SJSA1 (cell line): ENCODE measurements at regions not wholly inside any gene's neighbourhood (a gene's known extent, or its start where the extent isn't known, plus 50 kb on each side); places are given as distances from the start of the nearest gene placed in this dataset.

ENCODE experiments used
- DNase-seq, 2 experiments: peaks; one replicate each; pipeline ENCODE4 v3.0.0-alpha.2; 2015 to 2020; ENCODE audit warnings: low spot score in 2 of 2, low read depth in 1 of 2
- H3K27ac ChIP-seq: fragments of 250-450 bp; sonication (Bioruptor Pico); 2 replicates; pipeline ENCODE4 v1.5.1; 2020; ENCODE audit warnings: mild to moderate bottlenecking, moderate library complexity
- H3K27me3 ChIP-seq: fragments of 250-450 bp; sonication (Bioruptor Pico); replicated peaks from 2 replicates; pipeline ENCODE4 v1.5.1; 2020; ENCODE audit warnings: mild to moderate bottlenecking, moderate library complexity
- H3K36me3 ChIP-seq: fragments of 250-450 bp; sonication (Bioruptor Pico); 2 replicates; pipeline ENCODE4 v1.5.1; 2020; ENCODE audit warnings: mild to moderate bottlenecking
- H3K4me1 ChIP-seq: fragments of 250-450 bp; sonication (Bioruptor Pico); replicated peaks from 2 replicates; pipeline ENCODE4 v1.6.1; 2021; ENCODE audit warnings: mild to moderate bottlenecking
- H3K4me3 ChIP-seq: fragments of 250-450 bp; sonication (Bioruptor Pico); 2 replicates; pipeline ENCODE4 v1.5.1; 2020; ENCODE audit warnings: mild to moderate bottlenecking
- H3K9me3 ChIP-seq: fragments of 250-450 bp; sonication (Bioruptor Pico); replicated peaks from 2 replicates; pipeline ENCODE4 v1.5.1; 2020; ENCODE audit warnings: mild to moderate bottlenecking

DNA sequence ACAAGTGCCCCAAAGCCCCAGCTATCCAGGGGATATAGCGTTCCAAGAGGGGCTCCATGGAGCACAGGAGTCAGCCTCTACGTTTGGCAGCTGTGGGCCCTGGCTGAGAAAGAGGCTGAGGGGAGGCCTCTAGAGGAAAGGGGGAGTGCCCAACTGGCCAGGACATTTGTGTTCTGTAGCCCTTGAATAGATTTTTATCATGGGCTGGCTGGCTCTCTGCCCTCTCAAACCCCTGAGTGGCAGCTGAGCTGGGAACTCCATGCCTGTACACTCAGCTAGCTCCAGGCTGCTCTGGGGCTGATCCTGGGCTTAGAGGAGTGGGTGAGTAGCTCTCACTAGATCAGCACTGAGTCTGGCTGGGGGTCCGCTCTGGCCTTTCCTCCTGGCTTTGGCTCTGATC is 285.0 kb downstream of the ZSWIM6 start:
- Histone ChIP-seq H3K36me3 (no peaks in the 10 kb centered on the region), H3K27me3 (no peaks in the 10 kb centered on the region), H3K4me1 (peaks cover 14% of the 10 kb centered on the region), H3K9me3 (no peaks in the 10 kb centered on the region), H3K4me3 (no peak overlapping the region), H3K27ac (no peak overlapping the region)
- DNase-seq: no peak

DNA sequence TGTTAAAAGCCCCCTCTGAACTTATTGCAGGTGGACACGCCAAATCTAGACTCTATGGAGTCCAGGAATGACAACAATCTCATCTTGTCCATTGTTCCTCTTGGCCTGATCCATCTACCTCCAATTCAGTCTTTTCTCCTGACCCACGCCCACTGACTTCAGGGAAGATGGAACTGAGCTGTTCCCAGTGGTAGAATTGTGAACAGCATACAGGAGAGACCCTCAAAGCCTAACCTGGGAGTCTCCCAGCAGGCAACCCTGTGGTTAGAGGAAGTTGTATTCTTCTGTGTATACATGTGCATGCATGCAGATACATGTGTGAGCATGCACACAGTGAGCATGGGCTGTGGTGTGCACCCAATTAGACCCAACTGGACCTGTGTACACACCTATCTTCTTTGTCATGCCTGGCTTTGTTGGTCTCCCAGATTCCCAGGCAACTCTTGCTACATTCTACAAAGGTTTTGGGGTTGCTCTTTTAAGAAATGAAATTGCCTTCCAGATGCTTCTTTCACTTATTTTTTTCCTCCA is 286.0 kb downstream of the ZSWIM6 start:
- no peaks in the 10 kb centered on the region for H3K27me3 ChIP-seq
- no peak for DNase-seq
- peaks cover 14% of the 10 kb centered on the region for H3K4me1 ChIP-seq
- no peak overlapping the region for H3K27ac ChIP-seq
- no peak overlapping the region for H3K4me3 ChIP-seq
- no peaks in the 10 kb centered on the region for H3K36me3 ChIP-seq
- H3K9me3 ChIP-seq: no peaks in the 10 kb centered on the region

DNA sequence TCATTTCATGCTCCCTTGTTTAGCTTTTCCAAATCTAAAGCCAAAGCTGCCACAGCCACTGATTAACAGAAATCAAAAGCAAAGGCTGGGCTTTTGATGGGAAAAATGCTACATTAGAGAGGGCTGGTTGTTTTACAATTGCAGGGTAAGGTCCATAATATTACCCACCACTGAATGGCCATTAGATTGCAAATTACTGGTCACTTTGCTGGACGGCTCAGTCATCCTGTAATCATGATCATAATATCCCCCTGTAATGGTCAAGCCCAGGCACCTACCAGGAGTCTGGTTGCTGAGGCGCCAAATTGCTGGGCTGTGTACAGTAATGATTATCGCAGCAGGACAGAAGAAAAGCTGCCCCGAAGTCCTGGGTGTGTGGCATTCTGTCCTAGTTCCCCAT is 286.5 kb downstream of the ZSWIM6 start:
- no peak overlapping the region for H3K4me3 ChIP-seq
- no peak for DNase-seq
- H3K27ac ChIP-seq: no peak overlapping the region
- H3K4me1 ChIP-seq: peaks cover 14% of the 10 kb centered on the region
- no peaks in the 10 kb centered on the region for H3K9me3 ChIP-seq
- H3K27me3 ChIP-seq: no peaks in the 10 kb centered on the region
- H3K36me3 ChIP-seq: no peaks in the 10 kb centered on the region

DNA sequence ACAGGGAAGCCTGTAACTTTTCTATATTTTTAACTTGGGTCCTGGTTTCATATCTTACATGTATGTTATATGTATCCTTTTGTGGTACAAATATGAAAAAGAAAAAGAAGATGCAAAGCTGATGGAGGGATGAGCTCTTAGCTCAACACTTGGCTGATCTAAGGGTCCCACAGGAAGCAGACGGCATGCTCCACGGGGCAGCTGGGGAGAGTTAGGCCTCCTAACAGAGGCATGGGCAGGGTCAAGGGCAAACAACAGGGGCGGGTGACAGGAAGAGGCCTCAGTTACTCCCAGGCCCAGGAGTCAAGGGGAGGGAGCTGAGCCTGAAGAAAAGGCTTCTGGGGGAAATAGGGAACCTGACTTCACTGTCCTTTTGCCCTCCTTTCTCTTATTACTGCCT is 287.2 kb downstream of the ZSWIM6 start:
- H3K9me3 ChIP-seq: no peaks in the 10 kb centered on the region
- H3K27me3 ChIP-seq: no peaks in the 10 kb centered on the region
- no peak for DNase-seq
- H3K4me3 ChIP-seq: no peak overlapping the region
- peaks cover 12% of the 10 kb centered on the region for H3K4me1 ChIP-seq
- H3K27ac ChIP-seq: no peak overlapping the region
- H3K36me3 ChIP-seq: no peaks in the 10 kb centered on the region

DNA sequence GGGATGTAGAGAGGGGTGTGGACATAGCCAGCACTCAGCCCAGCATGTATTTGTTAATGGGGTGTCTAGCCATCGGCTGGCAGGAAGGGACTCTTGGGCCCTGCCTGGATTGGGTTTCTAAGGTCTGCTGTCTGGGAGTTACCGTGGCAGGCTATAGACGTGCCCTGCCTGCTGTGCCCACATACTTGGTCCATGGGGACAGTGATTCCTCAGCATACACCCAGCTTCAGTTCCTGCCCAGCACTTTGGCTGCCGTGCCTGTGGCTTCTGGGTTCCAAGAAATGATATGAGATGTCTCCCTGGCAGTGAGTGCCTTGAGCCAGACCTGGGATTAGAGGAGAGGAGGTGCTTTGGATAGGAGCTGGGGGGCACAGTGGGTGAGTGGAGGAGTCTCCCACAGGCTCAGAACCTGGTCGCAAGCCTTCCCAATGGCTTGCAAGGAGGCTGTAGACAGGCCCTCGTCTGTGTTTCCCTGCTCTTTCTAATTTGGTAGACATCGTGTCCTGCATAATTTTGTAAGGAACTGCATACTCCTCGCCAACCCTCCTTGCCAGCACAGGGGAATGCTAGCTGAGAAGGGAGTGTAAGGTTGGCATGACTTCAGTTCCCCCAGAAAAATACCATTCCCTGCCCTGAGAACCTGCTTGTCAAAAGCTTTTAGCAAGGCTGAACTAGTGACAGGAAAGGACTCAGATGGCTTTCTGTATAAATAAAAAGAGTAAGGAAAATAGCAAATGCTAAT is 287.9 kb downstream of the ZSWIM6 start:
- Histone ChIP-seq H3K4me1 (peaks cover 6% of the 10 kb centered on the region), H3K9me3 (no peaks in the 10 kb centered on the region), H3K4me3 (no peak overlapping the region), H3K36me3 (no peaks in the 10 kb centered on the region), H3K27ac (no peak overlapping the region), H3K27me3 (no peaks in the 10 kb centered on the region)
- no peak for DNase-seq

DNA sequence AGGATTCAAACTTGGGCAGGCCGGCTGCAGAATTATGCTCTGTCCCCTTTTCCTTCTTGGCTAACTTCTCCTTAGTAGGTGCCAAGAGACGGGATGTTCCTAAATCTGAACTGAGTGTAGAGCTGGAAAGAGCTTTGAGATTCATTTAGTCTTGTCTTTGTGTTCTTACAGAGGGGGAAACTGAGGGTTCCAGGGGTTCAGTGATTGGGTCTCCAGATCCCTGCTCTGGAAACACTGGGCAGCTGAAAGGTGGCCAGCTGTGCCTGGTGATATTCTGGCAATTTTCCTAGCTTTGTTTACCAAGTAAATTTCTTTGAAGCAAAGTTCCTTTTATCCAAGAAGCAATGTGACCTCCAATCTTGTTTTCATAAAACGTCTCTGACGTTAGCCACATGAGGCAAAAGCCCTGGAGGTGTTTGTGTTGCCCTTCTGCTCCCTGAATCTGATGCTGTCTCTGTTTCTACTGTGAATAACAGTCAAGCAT is 288.7 kb downstream of the ZSWIM6 start:
- Histone ChIP-seq H3K9me3 (no peaks in the 10 kb centered on the region), H3K4me3 (no peak overlapping the region), H3K36me3 (no peaks in the 10 kb centered on the region), H3K27me3 (no peaks in the 10 kb centered on the region), H3K27ac (no peak overlapping the region), H3K4me1 (peaks cover 4% of the 10 kb centered on the region)
- DNase-seq: no peak

DNA sequence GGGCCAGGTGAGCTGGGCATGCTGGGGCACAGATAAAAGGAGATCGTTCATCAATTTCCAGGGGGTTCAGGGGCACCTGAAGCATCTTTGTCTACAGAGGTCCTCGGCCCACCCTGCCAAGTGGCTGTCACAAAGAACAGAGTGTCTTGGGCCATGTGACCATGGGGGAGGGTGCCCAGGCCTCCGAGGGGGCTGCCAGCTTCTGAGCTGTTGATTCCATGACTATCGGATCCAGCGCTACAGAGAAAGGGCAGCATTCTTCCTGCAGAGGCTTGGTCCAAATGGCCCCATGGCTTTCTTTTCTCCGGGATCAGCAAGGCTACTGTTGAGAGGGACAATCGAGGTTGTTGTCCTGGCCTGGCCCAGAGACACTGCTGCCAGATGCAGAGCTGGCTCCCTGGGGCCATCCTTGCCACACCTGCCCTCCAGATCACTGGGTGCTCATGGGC is 289.2 kb downstream of the ZSWIM6 start:
- no peak overlapping the region for H3K4me3 ChIP-seq
- H3K27ac ChIP-seq: no peak overlapping the region
- H3K27me3 ChIP-seq: no peaks in the 10 kb centered on the region
- H3K9me3 ChIP-seq: no peaks in the 10 kb centered on the region
- DNase-seq: no peak
- H3K36me3 ChIP-seq: no peaks in the 10 kb centered on the region
- peaks cover 4% of the 10 kb centered on the region for H3K4me1 ChIP-seq

DNA sequence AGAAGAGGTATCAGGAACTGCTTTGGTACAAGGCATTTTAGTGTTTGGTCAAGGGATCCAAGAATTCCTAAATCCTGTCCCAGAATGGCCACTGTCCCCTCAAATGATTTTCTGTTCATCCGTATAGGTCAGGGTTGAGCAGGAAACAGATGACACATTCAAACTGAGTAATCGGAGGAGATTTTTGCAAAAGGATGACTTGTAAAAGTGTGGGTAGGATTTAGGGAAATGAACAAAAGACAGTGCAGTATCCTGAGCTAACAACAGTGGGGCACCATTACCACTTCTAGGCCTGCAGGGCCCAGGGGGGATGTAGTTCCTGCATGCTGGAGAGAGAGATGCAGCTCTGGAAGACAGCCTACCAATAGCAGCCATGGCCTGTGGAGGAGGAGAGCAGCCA is 290.1 kb downstream of the ZSWIM6 start:
- H3K9me3 ChIP-seq: no peaks in the 10 kb centered on the region
- H3K4me1 ChIP-seq: peaks cover 4% of the 10 kb centered on the region
- no peak overlapping the region for H3K4me3 ChIP-seq
- no peak for DNase-seq
- no peaks in the 10 kb centered on the region for H3K36me3 ChIP-seq
- no peak overlapping the region for H3K27ac ChIP-seq
- no peaks in the 10 kb centered on the region for H3K27me3 ChIP-seq

DNA sequence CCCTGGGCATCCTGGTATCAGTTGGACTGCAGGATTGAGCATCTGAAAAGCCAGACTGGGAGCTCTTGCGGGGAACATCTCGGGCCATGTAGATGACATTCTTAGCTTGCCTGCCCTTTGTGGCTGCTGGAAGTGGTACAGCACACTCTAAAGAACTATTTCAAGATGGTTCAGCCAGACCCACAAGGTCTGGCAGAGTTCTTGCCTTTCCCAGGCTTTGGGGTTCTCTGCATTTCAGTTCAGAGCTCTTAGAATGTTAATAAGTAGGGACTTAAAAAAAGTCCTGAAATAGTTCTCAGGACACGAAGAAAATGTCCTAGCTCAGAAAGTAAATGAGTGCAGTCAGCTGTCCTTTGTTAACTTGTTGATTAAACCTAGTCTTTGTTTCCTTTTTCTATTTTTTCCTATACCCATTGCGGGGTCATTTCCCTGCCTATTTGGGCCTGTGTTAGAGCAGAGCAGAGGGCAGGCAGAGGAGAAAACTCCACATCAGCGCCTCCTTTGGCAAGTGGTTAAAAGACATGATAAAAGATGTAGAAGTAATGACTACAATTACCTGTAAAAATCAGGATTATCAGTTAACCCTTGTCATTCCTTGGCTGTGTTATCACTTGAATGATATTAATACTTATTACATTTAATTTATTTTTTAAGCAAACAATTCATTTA is 291.5 kb downstream of the ZSWIM6 start:
- H3K4me1 ChIP-seq: peaks cover 4% of the 10 kb centered on the region
- H3K36me3 ChIP-seq: no peaks in the 10 kb centered on the region
- H3K9me3 ChIP-seq: no peaks in the 10 kb centered on the region
- no peaks in the 10 kb centered on the region for H3K27me3 ChIP-seq
- H3K27ac ChIP-seq: no peak overlapping the region
- H3K4me3 ChIP-seq: no peak overlapping the region
- DNase-seq: no peak

DNA sequence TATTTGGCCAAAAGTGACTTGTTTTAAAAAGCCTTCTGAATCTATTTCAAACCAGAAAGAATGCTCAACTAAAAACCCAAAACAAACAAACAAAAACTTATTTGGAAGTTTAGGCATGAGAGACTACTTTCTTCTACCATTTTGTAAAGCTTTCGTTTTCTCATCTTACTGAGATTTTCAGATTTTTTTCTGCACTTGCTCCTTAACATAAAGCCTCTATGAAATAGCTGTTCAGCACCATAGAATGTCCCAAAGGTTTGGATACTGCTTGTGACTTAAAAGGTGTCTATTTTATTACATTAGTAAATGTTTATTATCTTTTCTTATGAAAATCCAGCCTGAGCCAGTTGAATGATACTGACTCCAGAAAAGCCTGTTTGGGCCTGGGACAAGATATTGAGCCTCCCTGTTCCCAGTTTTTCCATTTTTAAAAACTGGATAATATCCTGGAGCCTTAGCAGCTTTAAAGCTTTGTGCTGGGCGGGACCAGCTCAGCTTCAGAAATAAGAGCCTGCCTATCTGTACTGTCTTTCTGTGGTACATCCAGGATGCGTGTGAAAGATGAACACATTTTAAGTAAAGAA is 292.6 kb downstream of the ZSWIM6 start:
- Histone ChIP-seq H3K9me3 (no peaks in the 10 kb centered on the region), H3K4me1 (peaks cover 4% of the 10 kb centered on the region)

DNA sequence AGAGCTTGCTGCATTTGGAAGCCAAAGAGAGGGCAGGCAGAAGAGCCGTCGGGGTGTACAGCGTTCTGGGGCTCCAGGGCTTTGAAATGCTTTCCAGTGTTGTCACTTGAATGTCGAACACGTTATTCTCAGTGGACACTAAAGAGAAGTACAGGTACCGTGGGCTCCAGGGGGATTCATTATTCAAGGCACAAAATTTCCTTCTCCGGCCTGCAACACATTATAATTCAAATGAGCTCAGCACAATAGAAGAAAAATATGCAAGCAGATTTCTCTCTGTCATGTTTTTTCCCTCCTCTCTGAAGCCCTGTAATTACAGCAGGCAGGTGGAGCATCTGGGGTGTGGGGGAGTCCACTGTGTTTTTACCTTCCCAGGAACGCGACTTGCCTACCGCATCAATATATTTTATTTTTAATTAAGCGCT is 293.1 kb downstream of the ZSWIM6 start:
- no peaks in the 10 kb centered on the region for H3K27me3 ChIP-seq
- no peaks in the 10 kb centered on the region for H3K9me3 ChIP-seq
- no peak overlapping the region for H3K27ac ChIP-seq
- no peak for DNase-seq
- no peak overlapping the region for H3K4me3 ChIP-seq
- peaks cover 4% of the 10 kb centered on the region for H3K4me1 ChIP-seq
- H3K36me3 ChIP-seq: no peaks in the 10 kb centered on the region

More for the DNA sequence above, 292.6 kb downstream of the ZSWIM6 start:
- no peaks in the 10 kb centered on the region for H3K27me3 ChIP-seq
- no peak for DNase-seq
- no peak overlapping the region for H3K27ac ChIP-seq
- H3K4me3 ChIP-seq: no peak overlapping the region
- no peaks in the 10 kb centered on the region for H3K36me3 ChIP-seq

DNA sequence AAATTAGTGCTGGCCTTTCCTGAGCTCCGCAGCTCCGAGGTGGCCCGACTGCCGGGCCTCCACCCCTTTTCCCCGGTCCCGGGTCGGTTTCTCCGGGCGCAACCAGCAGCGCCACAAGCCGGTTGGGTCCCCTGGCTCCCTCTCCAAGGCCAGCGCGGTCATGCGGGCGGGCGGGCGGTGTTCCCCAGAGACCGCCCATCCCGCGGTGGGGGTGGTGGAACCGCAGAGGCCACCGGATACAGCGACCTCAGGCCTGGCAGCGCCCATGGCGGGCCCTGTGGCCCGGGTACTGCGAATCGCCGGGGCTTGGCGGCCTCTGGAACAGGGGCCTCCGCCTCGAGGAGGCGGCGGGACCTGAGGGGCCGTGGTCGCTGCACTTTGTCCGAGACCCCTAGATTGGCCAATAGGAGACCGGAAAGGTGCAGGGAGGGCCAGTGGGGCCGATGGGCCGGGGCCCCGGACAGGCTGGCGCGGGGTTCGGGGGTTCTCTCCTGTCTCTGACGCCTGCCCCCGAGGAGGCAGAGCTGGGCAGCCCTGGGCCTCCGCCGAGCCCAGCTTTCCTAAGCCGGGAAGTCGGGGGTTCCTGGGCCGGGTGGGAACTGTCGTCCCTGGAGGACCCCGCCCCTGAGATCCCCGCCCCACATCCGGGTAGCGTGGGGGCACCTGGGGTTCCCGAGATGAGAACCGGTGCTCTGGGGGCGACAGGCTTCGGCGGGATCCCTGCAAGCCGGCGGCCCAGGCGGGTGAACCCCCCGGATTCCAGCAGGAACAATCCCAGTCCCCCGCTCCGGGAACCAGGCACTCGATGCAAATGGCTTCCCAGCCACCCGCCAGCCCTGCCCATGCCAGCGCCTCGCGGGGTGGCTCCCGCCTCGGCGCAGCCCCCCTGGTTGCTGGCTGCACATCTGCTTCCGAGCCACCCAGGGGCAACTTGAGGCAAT is 293.9 kb downstream of the ZSWIM6 start:
- no peaks in the 10 kb centered on the region for H3K9me3 ChIP-seq
- H3K36me3 ChIP-seq: no peaks in the 10 kb centered on the region
- no peaks in the 10 kb centered on the region for H3K27me3 ChIP-seq
- peaks cover 4% of the 10 kb centered on the region for H3K4me1 ChIP-seq
- H3K4me3 ChIP-seq: no peak overlapping the region
- DNase-seq: no peak
- no peak overlapping the region for H3K27ac ChIP-seq

DNA sequence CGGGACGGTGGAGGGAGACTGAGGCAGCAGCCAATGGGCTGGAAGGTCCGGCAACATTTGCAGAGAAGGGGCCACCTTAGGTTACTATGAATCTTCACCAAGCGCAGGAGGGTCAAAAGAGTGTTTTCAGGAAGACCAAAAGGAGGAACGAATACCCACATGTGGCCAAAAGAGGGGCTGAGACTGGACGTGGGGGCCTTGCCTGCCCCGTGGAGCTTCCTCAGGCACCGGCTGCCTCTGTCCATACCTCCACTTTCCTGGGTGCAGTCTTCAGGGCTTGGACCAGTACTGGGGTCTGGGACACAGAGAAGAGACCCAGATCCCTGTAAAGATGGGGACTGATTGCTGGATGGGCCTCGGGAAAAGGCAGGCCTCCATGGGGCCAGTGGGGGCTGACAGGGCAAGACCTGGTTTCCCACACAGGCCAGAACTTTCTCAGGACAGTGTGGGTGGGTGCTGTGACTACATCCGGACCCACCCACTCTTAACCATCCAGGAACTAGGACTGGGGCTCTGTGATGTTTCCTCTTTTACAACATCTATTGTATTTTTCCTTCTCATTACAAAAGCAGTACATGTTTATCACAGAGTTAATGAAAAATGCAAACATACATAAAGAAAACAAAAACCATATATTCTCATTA is 294.7 kb downstream of the ZSWIM6 start:
- H3K4me1 ChIP-seq: peaks cover 7% of the 10 kb centered on the region
- DNase-seq: no peak
- no peaks in the 10 kb centered on the region for H3K9me3 ChIP-seq
- H3K27ac ChIP-seq: no peak overlapping the region
- H3K27me3 ChIP-seq: no peaks in the 10 kb centered on the region
- no peak overlapping the region for H3K4me3 ChIP-seq
- H3K36me3 ChIP-seq: no peaks in the 10 kb centered on the region
